Smooth muscle cell (in vitro differentiated cells): ENCODE measurements at regions not wholly inside any gene's neighbourhood (a gene's known extent, or its start where the extent isn't known, plus 50 kb on each side); places are given as distances from the start of the nearest gene placed in this dataset.

ENCODE experiments used
- DNase-seq: peaks from one replicate; lab custom pipeline; 2025; ENCODE audit not compliant: unreplicated experiment; lab: John Stamatoyannopoulos, UW
- H2AFZ ChIP-seq: fragments of 200-600 bp; sonication (generic); 2 replicates; pipeline ENCODE4 v1.6.0; 2016; ENCODE audit warnings: antibody characterized with exemption, low read depth, mild to moderate bottlenecking
- H3F3A ChIP-seq: fragments of 200-600 bp; sonication (generic); 2 replicates; pipeline ENCODE4 v1.6.0; 2017; ENCODE audit warnings: antibody characterized with exemption, low read depth
- H3K27ac ChIP-seq: fragments of 200-600 bp; sonication (generic); 2 replicates; pipeline ENCODE4 v1.5.1; 2016; ENCODE audit warnings: low read depth, mild to moderate bottlenecking
- H3K27me3 ChIP-seq: fragments of 200-600 bp; sonication (generic); 2 replicates; pipeline ENCODE4 v1.6.1; 2016; ENCODE audit warnings: low read depth, mild to moderate bottlenecking
- H3K36me3 ChIP-seq: fragments of 200-600 bp; sonication (generic); 2 replicates; pipeline ENCODE4 v1.5.1; 2016; ENCODE audit warnings: low read depth
- H3K4me1 ChIP-seq: fragments of 200-600 bp; sonication (generic); 2 replicates; pipeline ENCODE4 v1.5.1; 2016; ENCODE audit warnings: low read depth
- H3K4me2 ChIP-seq: fragments of 200-600 bp; sonication (generic); 2 replicates; pipeline ENCODE4 v1.6.0; 2016; ENCODE audit warnings: mild to moderate bottlenecking
- H3K4me3 ChIP-seq: fragments of 200-600 bp; sonication (generic); 2 replicates; pipeline ENCODE4 v1.5.1; 2016; ENCODE audit warnings: mild to moderate bottlenecking
- H3K79me2 ChIP-seq: fragments of 200-600 bp; sonication (generic); 2 replicates; pipeline ENCODE4 v1.6.0; 2016; ENCODE audit warnings: low read depth, mild to moderate bottlenecking
- H3K9ac ChIP-seq: fragments of 200-600 bp; sonication (generic); 2 replicates; pipeline ENCODE4 v1.6.0; 2016; ENCODE audit warnings: low read depth
- H3K9me3 ChIP-seq: fragments of 200-600 bp; sonication (generic); replicated peaks from 2 replicates; pipeline ENCODE4 v1.5.1; 2016; ENCODE audit warnings: low read depth
- H4K20me1 ChIP-seq: fragments of 200-600 bp; sonication (generic); 2 replicates; pipeline ENCODE4 v1.6.0; 2016; ENCODE audit warnings: low read depth
- CTCF ChIP-seq: fragments of 200-600 bp; sonication (generic); IDR thresholded peaks from 2 replicates; pipeline ENCODE4 v1.5.1; 2017; ENCODE audit warnings: borderline replicate concordance, mild to moderate bottlenecking, antibody characterized with exemption; ENCODE audit not compliant: insufficient read depth, poor library complexity, severe bottlenecking
- WGBS: methylation state at CpG from one replicate; pipeline ENCODE4 v1.1.7; 2016; ENCODE audit warnings: low lambda C conversion rate; 5-methylcytosine and 5-hydroxymethylcytosine counted together

- H3K79me2 ChIP-seq: no peaks in the 10 kb centered on the region
- H3K9me3 ChIP-seq: no peaks in the 10 kb centered on the region
- no peak for DNase-seq
- no peak overlapping the region for H3K4me3 ChIP-seq
- H3K27me3 ChIP-seq: no peaks in the 10 kb centered on the region
- H3K9ac ChIP-seq: no peak overlapping the region
- H3F3A ChIP-seq: no peaks in the 10 kb centered on the region
- H3K4me1 ChIP-seq: no peaks in the 10 kb centered on the region
- no peaks in the 10 kb centered on the region for H3K36me3 ChIP-seq
- TF ChIP-seq CTCF: no peak
- H3K27ac ChIP-seq: no peak overlapping the region
- no peak overlapping the region for H2AFZ ChIP-seq
- no peaks in the 10 kb centered on the region for H4K20me1 ChIP-seq
- no peak overlapping the region for H3K4me2 ChIP-seq
- 97% methylated on average over 1 of the region's 1 CpG for WGBS
Observed at GRCh38 chr6:147150293-147150692, 53.9 kb upstream of the STXBP5 start.
